GM18511 (cell line): ENCODE measurements at regions not wholly inside any gene's neighbourhood (a gene's known extent, or its start where the extent isn't known, plus 50 kb on each side); places are given as distances from the start of the nearest gene placed in this dataset.

Experiments used
- ATAC-seq: cut with Tn5 transposase; IDR thresholded peaks from one replicate; pipeline ENCODE4 v1.9.1; 2021; ENCODE audit warnings: mild to moderate bottlenecking, moderate library complexity; ENCODE audit not compliant: unreplicated experiment

DNA sequence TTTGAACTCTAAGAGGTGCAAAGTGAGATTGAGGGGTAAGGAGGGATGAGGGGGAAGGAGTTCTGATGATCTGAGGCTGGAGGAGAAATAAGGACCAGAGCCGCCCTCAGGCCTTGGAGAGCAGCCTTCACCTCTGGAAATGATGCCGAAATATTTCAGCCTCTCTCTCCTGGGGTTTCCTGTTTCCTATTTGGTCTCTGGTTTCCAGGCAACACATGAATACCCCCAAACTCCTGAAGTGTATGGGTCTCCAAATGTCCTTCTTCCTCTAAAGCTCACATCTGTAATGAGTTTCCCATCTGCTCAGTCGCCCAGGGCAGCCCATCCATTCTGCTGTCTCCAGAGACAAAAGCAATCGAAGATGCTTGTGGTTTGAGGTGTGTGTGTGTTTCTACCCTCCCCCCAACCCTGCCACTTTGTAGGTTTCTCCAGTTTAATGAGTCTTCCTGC lies 52.0 kb upstream of the FAM20B start:
- ATAC-seq = peak; percentile 71
